ENCODE measurements at regions not wholly inside any gene's neighbourhood (a gene's known extent, or its start where the extent isn't known, plus 50 kb on each side); places are given as distances from the start of the nearest gene placed in this dataset.

GRCh38 chr16:86911437-86911958, 333.1 kb downstream of the FOXL1 start:
- no peak for TF ChIP-seq CTCF (IDR thresholded peaks at IDR 0.05; ENCODE audit: insufficient read depth, low read depth, low read length, missing control alignments)
- DNase-seq (ENCODE audit: low read depth): no peak
- no peak overlapping the region for H3K4me3 ChIP-seq (ENCODE audit: low read depth, low read length)

- TF ChIP-seq CTCF (IDR thresholded peaks at IDR 0.05; ENCODE audit: insufficient read depth, low read depth, low read length, missing control alignments): no peak
- no peak for DNase-seq (ENCODE audit: low read depth)
- no peak overlapping the region for H3K4me3 ChIP-seq (ENCODE audit: low read depth, low read length)
Measured at GRCh38 chr16:86913886-86914285, 335.5 kb downstream of the FOXL1 start.

GRCh38 chr16:86914876-86915717, 336.7 kb downstream of the FOXL1 start:
- H3K4me3 ChIP-seq (ENCODE audit: low read depth, low read length): no peak overlapping the region
- no peak for DNase-seq (ENCODE audit: low read depth)
- no peak for TF ChIP-seq CTCF (IDR thresholded peaks at IDR 0.05; ENCODE audit: insufficient read depth, low read depth, low read length, missing control alignments)

- DNase-seq (ENCODE audit: low read depth): no peak
- H3K4me3 ChIP-seq (ENCODE audit: low read depth, low read length): no peak overlapping the region
- no peak for TF ChIP-seq CTCF (IDR thresholded peaks at IDR 0.05; ENCODE audit: insufficient read depth, low read depth, low read length, missing control alignments)
Measured at GRCh38 chr16:86917471-86918365, 339.4 kb downstream of the FOXL1 start.

- no peak for TF ChIP-seq CTCF (IDR thresholded peaks at IDR 0.05; ENCODE audit: insufficient read depth, low read depth, low read length, missing control alignments)
- DNase-seq (ENCODE audit: low read depth): no peak
- no peak overlapping the region for H3K4me3 ChIP-seq (ENCODE audit: low read depth, low read length)
Measured at GRCh38 chr16:86918637-86919036, 340.3 kb downstream of the FOXL1 start.

GRCh38 chr16:86919078-86919477, 340.7 kb downstream of the FOXL1 start:
- no peak overlapping the region for H3K4me3 ChIP-seq (ENCODE audit: low read depth, low read length)
- no peak for DNase-seq (ENCODE audit: low read depth)
- no peak for TF ChIP-seq CTCF (IDR thresholded peaks at IDR 0.05; ENCODE audit: insufficient read depth, low read depth, low read length, missing control alignments)

Data from GM12865 (cell line).